Keratinocyte (primary cell): ENCODE measurements at regions not wholly inside any gene's neighbourhood (a gene's known extent, or its start where the extent isn't known, plus 50 kb on each side); places are given as distances from the start of the nearest gene placed in this dataset.
A peak's percentile ranks its signal among the peaks of the same experiment; 100 is the strongest.

Source experiments
- DNase-seq: peaks from one replicate; pipeline ENCODE4 v3.0.0-alpha.2; 2011; ENCODE audit warnings: low read depth, missing footprints, low spot score
- FAIRE-seq: peaks from 2 replicates; lab custom pipeline; 2011; peaks lifted over from hg19 to GRCh38; lab: Jason Lieb, UNC
- H2AFZ ChIP-seq: 2 replicates; pipeline ENCODE4 v1.6.0; 2012; ENCODE audit warnings: low read length, control low read depth, inconsistent platforms; ENCODE audit not compliant: control insufficient read depth
- H3K27ac ChIP-seq: 2 replicates; pipeline ENCODE4 v1.5.1; 2011; ENCODE audit warnings: low read length; ENCODE audit not compliant: control insufficient read depth, insufficient read depth
- H3K27me3 ChIP-seq: 3 replicates; pipeline ENCODE4 v1.6.0; 2011; ENCODE audit warnings: low read length; ENCODE audit not compliant: control insufficient read depth, insufficient read depth; ENCODE audit errors: extremely low read depth
- H3K36me3 ChIP-seq, 2 experiments: 2 replicates in 1 of 2; 3 replicates in 1 of 2; pipeline ENCODE4 v1.5.1; 2011; ENCODE audit warnings: low read length in 2 of 2, mild to moderate bottlenecking in 1 of 2; ENCODE audit not compliant: control insufficient read depth in 2 of 2, insufficient read depth in 2 of 2; ENCODE audit errors: extremely low read depth in 1 of 2
- H3K4me1 ChIP-seq: 3 replicates; pipeline ENCODE4 v1.5.1; 2011; ENCODE audit warnings: low read length; ENCODE audit not compliant: control insufficient read depth, insufficient read depth; ENCODE audit errors: extremely low read depth
- H3K4me2 ChIP-seq: 3 replicates; pipeline ENCODE4 v1.6.0; 2011; ENCODE audit warnings: low read depth, low read length; ENCODE audit not compliant: control insufficient read depth, insufficient read depth; ENCODE audit errors: extremely low read depth
- H3K4me3 ChIP-seq, 3 experiments: fragments of 200-600 bp in 1 of 3; sonication (generic) in 1 of 3; 2 replicates in 2 of 3; 3 replicates in 1 of 3; pipeline ENCODE4 v1.5.1; 2011 to 2016; ENCODE audit warnings: low read length in 3 of 3, mild to moderate bottlenecking in 3 of 3, control low read depth in 2 of 3, inconsistent platforms in 1 of 3, low read depth in 1 of 3, mixed read lengths in 1 of 3, mixed run types in 1 of 3, moderate library complexity in 1 of 3; ENCODE audit not compliant: control insufficient read depth in 2 of 3, insufficient read depth in 2 of 3; ENCODE audit errors: extremely low read depth in 1 of 3
- H3K79me2 ChIP-seq: 2 replicates; pipeline ENCODE4 v1.6.0; 2012; ENCODE audit warnings: low read length; ENCODE audit not compliant: control insufficient read depth, insufficient read depth
- H3K9ac ChIP-seq: 3 replicates; pipeline ENCODE4 v1.6.0; 2011; ENCODE audit warnings: low read length; ENCODE audit not compliant: control insufficient read depth, insufficient read depth; ENCODE audit errors: extremely low read depth
- H3K9me1 ChIP-seq: 3 replicates; pipeline ENCODE4 v1.6.0; 2011; ENCODE audit warnings: low read length; ENCODE audit not compliant: control insufficient read depth, insufficient read depth; ENCODE audit errors: extremely low read depth
- H3K9me3 ChIP-seq: 2 replicates; pipeline ENCODE4 v1.5.1; 2012; ENCODE audit warnings: low read depth, low read length; ENCODE audit not compliant: control insufficient read depth
- H4K20me1 ChIP-seq: 3 replicates; pipeline ENCODE4 v1.6.0; 2011; ENCODE audit warnings: low read length; ENCODE audit not compliant: control insufficient read depth, insufficient read depth; ENCODE audit errors: extremely low read depth
- EZH2 ChIP-seq: IDR thresholded peaks from one replicate; pipeline ENCODE4 v1.6.1; 2012; ENCODE audit warnings: inconsistent platforms, mild to moderate bottlenecking, low read length, moderate library complexity
- dilution Hi-C: fragments of 300-500 bp; cut with MboI; formaldehyde crosslinking; loops from one replicate; pipeline ENCODE4 v1.7.0; 2020; ENCODE audit warnings: low sequenced_read_pairs; ENCODE audit not compliant: extremely low pct_ligation_motif_present
- TF ChIP-seq, protein P1 (sequence below), 3 experiments: IDR thresholded peaks in 1 of 3; conservative IDR thresholded peaks in 1 of 3; optimal IDR thresholded peaks in 1 of 3; 2 replicates in 2 of 3; 3 replicates in 1 of 3; pipeline versions ENCODE3 to v1.5.1; 2011; ENCODE audit warnings: low read length in 3 of 3, mild to moderate bottlenecking in 3 of 3, moderate library complexity in 2 of 3, control low read depth in 1 of 3, inconsistent platforms in 1 of 3; ENCODE audit not compliant: insufficient read depth in 2 of 3; ENCODE audit errors: extremely low read depth in 1 of 3

DNA sequence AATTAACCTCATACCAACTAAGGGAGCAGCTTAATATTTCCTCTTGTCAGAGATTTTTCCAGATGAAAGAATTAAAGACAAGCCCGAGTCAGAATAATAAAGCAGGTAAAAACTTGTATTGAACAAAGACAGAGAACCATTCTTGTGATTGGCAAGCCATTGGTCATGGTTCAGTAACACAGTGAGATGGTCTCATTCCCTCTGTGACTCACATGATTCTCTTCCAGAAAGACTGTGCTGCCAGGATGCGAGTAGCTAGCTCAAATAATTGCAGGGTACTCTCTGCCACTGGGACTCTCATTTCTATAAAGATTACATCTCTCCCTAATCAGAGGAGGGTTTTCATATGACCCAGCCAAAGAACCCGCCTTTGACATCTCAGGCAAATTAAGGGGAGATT is 179.4 kb downstream of the PHLDA1 start:
- no peaks in the 10 kb centered on the region for H3K36me3 ChIP-seq
- no peaks in the 10 kb centered on the region for H3K9me1 ChIP-seq
- H3K9me3 ChIP-seq: no peaks in the 10 kb centered on the region
- H3K9ac ChIP-seq: peak overlapping the region; percentile 62
- dilution Hi-C loops: no loop called here
- no peak for TF ChIP-seq EZH2
- TF ChIP-seq, protein P1, sequence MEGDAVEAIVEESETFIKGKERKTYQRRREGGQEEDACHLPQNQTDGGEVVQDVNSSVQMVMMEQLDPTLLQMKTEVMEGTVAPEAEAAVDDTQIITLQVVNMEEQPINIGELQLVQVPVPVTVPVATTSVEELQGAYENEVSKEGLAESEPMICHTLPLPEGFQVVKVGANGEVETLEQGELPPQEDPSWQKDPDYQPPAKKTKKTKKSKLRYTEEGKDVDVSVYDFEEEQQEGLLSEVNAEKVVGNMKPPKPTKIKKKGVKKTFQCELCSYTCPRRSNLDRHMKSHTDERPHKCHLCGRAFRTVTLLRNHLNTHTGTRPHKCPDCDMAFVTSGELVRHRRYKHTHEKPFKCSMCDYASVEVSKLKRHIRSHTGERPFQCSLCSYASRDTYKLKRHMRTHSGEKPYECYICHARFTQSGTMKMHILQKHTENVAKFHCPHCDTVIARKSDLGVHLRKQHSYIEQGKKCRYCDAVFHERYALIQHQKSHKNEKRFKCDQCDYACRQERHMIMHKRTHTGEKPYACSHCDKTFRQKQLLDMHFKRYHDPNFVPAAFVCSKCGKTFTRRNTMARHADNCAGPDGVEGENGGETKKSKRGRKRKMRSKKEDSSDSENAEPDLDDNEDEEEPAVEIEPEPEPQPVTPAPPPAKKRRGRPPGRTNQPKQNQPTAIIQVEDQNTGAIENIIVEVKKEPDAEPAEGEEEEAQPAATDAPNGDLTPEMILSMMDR (optimal IDR thresholded peaks at IDR 0.05 in 1 of 3, IDR thresholded peaks at IDR 0.05 in 1 of 3, conservative IDR thresholded peaks at IDR 0.05 in 1 of 3; ENCODE audit: extremely low read depth in 1 of 3, insufficient read depth in 2 of 3, low read length in 3 of 3): no peak
- no peak overlapping the region for H2AFZ ChIP-seq
- peak overlapping the region; percentile 90 for H3K27ac ChIP-seq
- peak overlapping the region; percentile 73 for H3K4me2 ChIP-seq
- no peaks in the 10 kb centered on the region for H3K27me3 ChIP-seq
- peak; percentile 96 for FAIRE-seq
- H3K4me3 ChIP-seq: peak overlapping the region in 1 of 3 experiments; percentile 7
- H4K20me1 ChIP-seq: no peaks in the 10 kb centered on the region
- DNase-seq: peak; percentile 68
- H3K4me1 ChIP-seq: peaks cover 66% of the 10 kb centered on the region
- H3K79me2 ChIP-seq: no peaks in the 10 kb centered on the region

DNA sequence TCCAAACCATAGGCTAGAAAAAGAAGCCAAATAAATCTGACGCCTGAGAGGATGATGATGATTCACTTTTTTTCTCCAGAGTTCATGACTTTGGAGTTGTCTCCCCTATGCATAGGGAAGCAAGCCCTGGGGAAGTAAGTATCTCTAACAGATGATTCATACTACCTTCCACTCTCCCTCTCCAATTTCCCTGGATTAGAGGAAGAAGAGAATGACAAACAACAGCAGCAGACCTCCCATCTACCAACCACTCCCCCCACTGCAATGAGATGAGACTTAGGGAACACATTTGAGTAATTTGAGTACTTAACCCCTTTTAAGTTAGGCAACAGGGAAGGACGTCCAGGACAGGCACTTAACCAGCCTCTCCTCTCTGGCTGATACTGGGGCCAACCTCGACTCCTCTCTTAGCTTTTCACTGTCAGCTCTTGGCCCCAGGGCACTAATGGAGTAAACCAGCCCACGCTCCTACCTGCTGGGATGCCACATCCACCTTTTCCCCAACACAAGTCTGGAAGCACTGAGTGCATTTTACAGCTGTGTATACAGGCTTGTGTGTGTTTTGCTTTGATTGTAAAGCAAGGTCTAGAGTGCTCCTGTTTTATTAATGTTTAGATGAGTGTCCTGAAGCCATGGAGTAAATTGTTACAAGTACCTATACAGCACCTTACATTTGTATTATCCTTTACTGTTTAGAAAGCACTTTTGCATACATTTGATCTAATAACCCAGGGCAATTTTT is 180.7 kb downstream of the PHLDA1 start:
- H3K79me2 ChIP-seq: no peaks in the 10 kb centered on the region
- H3K4me2 ChIP-seq: peak overlapping the region; percentile 73
- H3K9ac ChIP-seq: peak overlapping the region; percentile 62
- H3K9me3 ChIP-seq: peaks cover 2% of the 10 kb centered on the region
- dilution Hi-C loops: no loop called here
- TF ChIP-seq, protein P1 (optimal IDR thresholded peaks at IDR 0.05 in 1 of 3, IDR thresholded peaks at IDR 0.05 in 1 of 3, conservative IDR thresholded peaks at IDR 0.05 in 1 of 3; ENCODE audit: extremely low read depth in 1 of 3, insufficient read depth in 2 of 3, low read length in 3 of 3): no peak
- TF ChIP-seq EZH2: no peak
- no peaks in the 10 kb centered on the region for H3K27me3 ChIP-seq
- H3K4me3 ChIP-seq: no peak overlapping the region
- H3K4me1 ChIP-seq: peaks cover 66% of the 10 kb centered on the region
- peak; percentile 74 for DNase-seq
- no peaks in the 10 kb centered on the region for H4K20me1 ChIP-seq
- no peaks in the 10 kb centered on the region for H3K36me3 ChIP-seq
- peak overlapping the region; percentile 90 for H3K27ac ChIP-seq
- no peaks in the 10 kb centered on the region for H3K9me1 ChIP-seq
- H2AFZ ChIP-seq: no peak overlapping the region
- FAIRE-seq: peak; percentile 87
